Mucosa of rectum (tissue), 2 donors: ENCODE measurements at regions not wholly inside any gene's neighbourhood (a gene's known extent, or its start where the extent isn't known, plus 50 kb on each side); places are given as distances from the start of the nearest gene placed in this dataset.

Experiments used
- H3K27ac ChIP-seq, 2 donors: one replicate each; pipeline ENCODE4 v1.7.0; 2013; ENCODE audit warnings: inconsistent platforms in 2 of 2, low read depth in 2 of 2, low read length in 2 of 2
- H3K27me3 ChIP-seq, 2 donors: one replicate each; pipeline ENCODE4 v1.7.0; 2013; ENCODE audit warnings: low read length in 2 of 2; ENCODE audit not compliant: control insufficient read depth in 2 of 2, insufficient read depth in 2 of 2
- H3K36me3 ChIP-seq, 2 donors: one replicate each; pipeline ENCODE4 v1.7.0; 2013; ENCODE audit warnings: low read length in 2 of 2; ENCODE audit not compliant: control insufficient read depth in 2 of 2, insufficient read depth in 2 of 2
- H3K4me1 ChIP-seq, 2 donors: one replicate each; pipeline ENCODE4 v1.7.0; 2013; ENCODE audit warnings: low read length in 2 of 2, mild to moderate bottlenecking in 1 of 2; ENCODE audit not compliant: control insufficient read depth in 2 of 2, insufficient read depth in 2 of 2
- H3K4me3 ChIP-seq, 2 donors: one replicate each; pipeline ENCODE4 v1.7.0; 2013; ENCODE audit warnings: low read length in 2 of 2
- H3K9ac ChIP-seq, 2 donors: one replicate each; pipeline ENCODE4 v1.7.0; 2013; ENCODE audit warnings: low read length in 2 of 2, low read depth in 1 of 2, mild to moderate bottlenecking in 1 of 2
- H3K9me3 ChIP-seq, 2 donors: one replicate each; pipeline ENCODE4 v1.7.0; 2013; ENCODE audit warnings: low read length in 2 of 2; ENCODE audit not compliant: control insufficient read depth in 2 of 2
- donor health status: healthy.
- donor health status: Normal muscosa, but diverticular disease.

DNA sequence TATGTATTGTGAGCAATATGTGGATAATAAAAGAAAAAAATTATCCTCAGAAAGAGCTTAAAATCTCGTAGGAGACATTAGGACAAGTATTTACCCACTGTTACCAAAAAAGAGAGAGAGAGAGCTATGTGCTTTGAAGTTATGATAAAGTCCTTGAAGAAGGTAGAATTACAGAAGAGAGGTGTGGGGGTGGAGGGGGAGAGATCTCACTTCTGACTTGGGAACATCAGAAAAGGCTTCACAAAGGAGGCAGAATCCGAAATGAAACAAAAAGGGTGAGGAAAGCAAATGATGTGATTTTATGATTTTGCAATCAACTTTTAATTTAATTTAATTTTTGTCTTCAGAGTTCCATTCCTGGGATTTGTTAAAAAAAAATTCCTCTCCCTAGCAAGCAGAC, 311.8 kb upstream of the ATP2B1 start:
- no peak overlapping the region for H3K9ac ChIP-seq
- no peak overlapping the region for H3K27ac ChIP-seq
- H3K4me1 ChIP-seq = peaks cover 0 to 3% of the 10 kb centered on the region in 2 donors
- H3K9me3 ChIP-seq = no peaks in the 10 kb centered on the region
- H3K4me3 ChIP-seq = no peak overlapping the region
- H3K27me3 ChIP-seq = no peaks in the 10 kb centered on the region
- no peaks in the 10 kb centered on the region for H3K36me3 ChIP-seq

DNA sequence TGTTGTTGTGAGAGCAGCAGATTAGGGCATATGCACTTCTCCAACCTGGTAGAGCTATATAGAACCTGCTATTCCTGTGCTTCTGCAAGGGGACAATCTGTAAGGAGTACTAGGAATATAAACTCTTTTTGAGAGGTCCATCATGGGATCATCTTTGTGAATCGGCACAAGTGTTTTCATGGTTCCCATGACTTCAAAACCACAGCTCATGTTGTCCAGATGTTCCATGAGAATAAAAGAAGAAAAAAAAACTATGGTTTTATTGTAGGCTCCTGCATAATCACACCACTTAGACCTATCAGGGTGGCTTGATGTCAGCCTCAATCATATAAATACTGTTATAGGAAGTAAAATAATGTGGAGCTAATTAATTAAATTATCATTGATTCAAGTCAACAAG, 311.4 kb upstream of the ATP2B1 start:
- no peak overlapping the region for H3K4me3 ChIP-seq
- H3K36me3 ChIP-seq = no peaks in the 10 kb centered on the region
- no peaks in the 10 kb centered on the region for H3K27me3 ChIP-seq
- H3K27ac ChIP-seq = no peak overlapping the region
- H3K9ac ChIP-seq = no peak overlapping the region
- H3K4me1 ChIP-seq = peaks cover 0 to 3% of the 10 kb centered on the region in 2 donors
- H3K9me3 ChIP-seq = no peaks in the 10 kb centered on the region

DNA sequence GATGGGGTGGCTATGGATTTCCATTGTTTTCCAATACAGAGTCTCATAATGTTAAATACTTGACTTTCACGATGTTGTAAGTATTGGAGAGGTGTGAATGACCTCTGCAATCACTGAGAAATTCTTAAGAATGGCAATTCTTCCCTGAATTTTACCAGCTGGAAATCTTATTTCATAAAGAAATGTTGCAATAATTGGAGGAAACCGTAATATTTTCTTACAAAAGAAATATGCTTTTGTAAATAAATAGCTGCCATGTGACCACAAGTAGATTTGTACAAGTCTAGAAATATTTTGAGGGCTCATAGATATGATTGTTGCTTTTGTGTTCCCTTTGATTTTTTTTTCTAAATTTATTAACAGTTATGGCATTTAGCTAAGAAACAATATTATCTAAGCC, 308.7 kb upstream of the ATP2B1 start:
- no peak overlapping the region for H3K9ac ChIP-seq
- no peaks in the 10 kb centered on the region for H3K27me3 ChIP-seq
- no peaks in the 10 kb centered on the region for H3K9me3 ChIP-seq
- no peak overlapping the region for H3K27ac ChIP-seq
- no peak overlapping the region for H3K4me3 ChIP-seq
- peaks cover 0 to 3% of the 10 kb centered on the region in 2 donors for H3K4me1 ChIP-seq
- no peaks in the 10 kb centered on the region for H3K36me3 ChIP-seq

DNA sequence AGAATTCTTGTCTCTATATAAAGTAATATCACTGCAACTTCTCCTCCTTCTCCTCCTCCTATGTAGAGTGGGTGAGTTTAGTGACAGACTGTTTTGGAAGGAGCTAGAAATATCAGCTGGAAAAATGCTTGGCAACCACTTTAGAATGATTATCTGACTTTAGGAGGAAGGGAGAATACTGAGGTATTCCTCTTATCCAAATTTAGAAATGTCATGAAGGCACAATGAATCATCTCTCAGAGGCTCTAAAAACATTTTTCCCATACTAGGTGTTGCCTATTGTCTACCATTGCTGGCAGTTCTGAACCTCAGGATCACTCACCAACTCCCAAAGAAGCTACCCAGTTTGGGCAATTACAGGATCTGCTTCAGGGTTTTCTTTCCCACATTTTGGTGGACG, 306.6 kb upstream of the ATP2B1 start:
- H3K9ac ChIP-seq = no peak overlapping the region
- H3K9me3 ChIP-seq = no peaks in the 10 kb centered on the region
- H3K27ac ChIP-seq = no peak overlapping the region
- no peaks in the 10 kb centered on the region for H3K36me3 ChIP-seq
- no peaks in the 10 kb centered on the region for H3K4me1 ChIP-seq
- no peak overlapping the region for H3K4me3 ChIP-seq
- H3K27me3 ChIP-seq = no peaks in the 10 kb centered on the region

DNA sequence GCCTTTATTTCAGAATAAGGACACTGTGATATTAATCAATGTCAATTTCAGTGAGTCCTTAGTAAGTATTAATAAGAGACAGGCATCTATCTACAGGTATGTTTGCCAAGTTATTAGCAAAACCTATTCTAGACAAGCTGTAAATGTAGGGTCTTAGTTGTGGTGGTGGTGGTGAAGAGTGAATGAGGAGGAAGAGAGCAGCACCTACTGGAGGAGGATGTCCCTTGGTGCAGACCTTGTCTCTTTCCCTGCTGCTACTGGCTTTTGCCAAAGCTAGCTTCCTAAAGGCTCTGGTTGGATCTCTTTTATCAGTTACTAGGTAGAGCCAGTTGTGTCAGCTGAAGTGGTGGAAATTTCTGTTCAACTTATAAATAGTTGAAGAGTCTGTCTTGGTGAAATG, 304.8 kb upstream of the ATP2B1 start:
- Histone ChIP-seq H3K36me3 (no peaks in the 10 kb centered on the region), H3K4me1 (no peaks in the 10 kb centered on the region), H3K27ac (no peak overlapping the region), H3K9ac (no peak overlapping the region), H3K9me3 (no peaks in the 10 kb centered on the region), H3K27me3 (no peaks in the 10 kb centered on the region), H3K4me3 (no peak overlapping the region)

DNA sequence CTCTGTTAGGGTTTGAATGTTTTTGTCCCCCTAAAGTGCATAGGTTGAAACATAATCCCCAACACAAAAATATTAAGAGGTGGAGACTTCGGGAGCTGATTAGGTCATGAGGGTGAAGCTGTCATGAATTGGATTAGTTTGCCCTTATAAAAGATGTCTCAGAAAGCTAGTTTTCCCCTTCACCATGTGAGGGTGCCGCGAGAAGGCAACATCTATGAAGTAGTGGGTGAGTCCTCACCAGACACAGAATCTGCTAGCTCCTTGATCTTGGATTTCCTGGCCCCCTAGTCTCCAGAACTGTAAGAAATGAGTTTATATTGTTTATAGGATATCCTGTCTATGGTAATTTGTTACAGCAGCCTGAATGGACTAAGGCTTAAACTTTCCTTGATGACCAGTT, 301.5 kb upstream of the ATP2B1 start:
- no peak overlapping the region for H3K9ac ChIP-seq
- H3K36me3 ChIP-seq = no peaks in the 10 kb centered on the region
- no peaks in the 10 kb centered on the region for H3K27me3 ChIP-seq
- H3K9me3 ChIP-seq = no peaks in the 10 kb centered on the region
- no peak overlapping the region for H3K4me3 ChIP-seq
- H3K4me1 ChIP-seq = no peaks in the 10 kb centered on the region
- H3K27ac ChIP-seq = no peak overlapping the region

DNA sequence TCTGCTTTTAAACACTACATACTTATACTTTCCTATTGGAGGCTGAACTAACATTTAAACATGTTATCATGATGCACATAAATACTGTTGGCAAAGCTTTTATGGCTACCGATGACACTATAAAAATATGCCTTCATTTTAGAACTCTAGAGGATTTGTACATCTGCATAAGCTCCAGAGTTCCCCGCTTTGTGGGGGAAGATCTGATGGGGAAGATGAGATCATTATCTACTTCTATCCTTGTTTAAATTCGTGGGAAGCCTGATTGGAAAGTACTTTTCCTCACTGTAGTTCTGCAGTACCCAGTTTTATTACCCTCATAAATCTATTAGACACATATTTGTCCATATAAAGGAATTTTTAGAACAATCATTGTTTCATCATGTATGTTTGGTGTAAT, 299.6 kb upstream of the ATP2B1 start:
- no peak overlapping the region for H3K9ac ChIP-seq
- H3K36me3 ChIP-seq = no peaks in the 10 kb centered on the region
- no peaks in the 10 kb centered on the region for H3K4me1 ChIP-seq
- H3K9me3 ChIP-seq = no peaks in the 10 kb centered on the region
- H3K27me3 ChIP-seq = no peaks in the 10 kb centered on the region
- H3K4me3 ChIP-seq = no peak overlapping the region
- no peak overlapping the region for H3K27ac ChIP-seq

DNA sequence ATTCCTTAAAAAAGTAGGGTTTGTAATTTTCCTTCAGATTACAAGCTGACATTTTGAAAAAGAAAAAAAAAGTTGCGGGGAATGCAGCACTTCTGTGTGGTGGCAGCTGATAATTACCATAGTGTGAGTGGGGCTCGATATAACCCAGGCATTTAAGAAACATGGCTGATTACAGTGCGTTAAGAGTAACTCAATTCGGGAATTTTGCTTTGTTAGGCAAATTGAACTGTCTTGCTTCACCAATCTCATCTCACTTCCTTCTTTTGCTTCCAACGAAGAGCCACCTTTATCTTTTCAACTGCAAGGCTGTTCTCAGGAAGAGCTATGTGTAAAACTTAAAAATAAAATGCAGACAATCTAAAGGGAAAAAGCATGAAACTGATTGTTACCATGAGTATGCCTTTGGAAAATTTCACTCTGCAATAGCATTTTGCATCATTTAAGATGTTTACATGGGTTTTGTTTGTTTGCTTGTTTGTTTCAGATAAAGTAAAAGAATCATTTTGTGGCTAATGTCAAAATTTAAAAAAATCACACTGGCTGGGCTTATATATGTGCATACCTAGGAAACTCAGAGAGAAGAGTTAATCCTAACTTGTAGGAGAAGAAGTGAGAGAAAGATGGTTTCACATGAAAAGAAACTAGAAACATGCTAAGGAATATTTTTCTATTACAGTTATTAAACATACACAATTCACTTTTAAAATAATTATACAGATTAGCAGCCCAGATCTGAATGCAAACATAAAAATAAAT, 295.9 kb upstream of the ATP2B1 start:
- no peak overlapping the region for H3K9ac ChIP-seq
- no peak overlapping the region for H3K27ac ChIP-seq
- no peaks in the 10 kb centered on the region for H3K4me1 ChIP-seq
- no peaks in the 10 kb centered on the region for H3K36me3 ChIP-seq
- H3K4me3 ChIP-seq = no peak overlapping the region
- no peaks in the 10 kb centered on the region for H3K27me3 ChIP-seq
- H3K9me3 ChIP-seq = no peaks in the 10 kb centered on the region

DNA sequence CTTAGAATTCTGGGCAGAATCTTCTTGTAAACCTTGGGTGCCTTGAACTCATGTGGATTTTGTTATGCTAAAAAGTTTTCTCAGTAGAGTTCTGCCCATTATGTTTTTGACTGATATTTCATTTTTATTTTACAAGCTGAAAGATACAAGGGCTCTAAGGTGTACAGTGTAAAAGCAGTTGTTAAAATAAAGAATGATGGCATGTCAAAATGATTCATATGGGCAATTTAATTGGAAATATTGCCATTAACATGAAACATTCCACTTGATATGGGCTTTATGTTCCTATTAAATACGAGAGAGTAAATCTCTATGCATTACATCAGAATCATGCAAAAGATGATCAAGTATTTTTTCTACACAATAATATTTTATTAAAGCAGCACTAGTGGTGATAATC, 295.1 kb upstream of the ATP2B1 start:
- no peak overlapping the region for H3K9ac ChIP-seq
- no peak overlapping the region for H3K4me3 ChIP-seq
- H3K9me3 ChIP-seq = no peaks in the 10 kb centered on the region
- H3K27me3 ChIP-seq = no peaks in the 10 kb centered on the region
- no peaks in the 10 kb centered on the region for H3K36me3 ChIP-seq
- H3K4me1 ChIP-seq = no peaks in the 10 kb centered on the region
- H3K27ac ChIP-seq = no peak overlapping the region

DNA sequence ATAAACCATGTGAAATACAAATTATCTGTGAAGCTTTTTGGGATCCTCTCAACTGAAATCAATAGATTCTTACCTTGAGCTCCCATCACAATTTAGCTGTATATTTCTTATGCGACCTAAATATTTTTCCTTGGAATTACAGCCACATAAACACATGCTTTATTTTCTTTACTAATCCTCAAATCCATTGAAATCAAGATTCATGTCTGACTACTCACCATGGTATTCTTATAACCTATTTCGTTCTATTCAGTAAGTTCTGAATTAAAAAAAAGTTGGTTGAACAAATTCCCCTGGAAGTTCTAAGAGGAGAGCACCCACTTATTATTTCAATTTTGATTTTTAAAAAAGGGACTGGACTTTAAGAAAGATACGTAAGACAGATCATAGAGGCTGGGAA, 292.1 kb upstream of the ATP2B1 start:
- Histone ChIP-seq H3K36me3 (no peaks in the 10 kb centered on the region), H3K9me3 (no peaks in the 10 kb centered on the region), H3K27me3 (no peaks in the 10 kb centered on the region), H3K27ac (no peak overlapping the region), H3K9ac (no peak overlapping the region), H3K4me1 (no peaks in the 10 kb centered on the region), H3K4me3 (no peak overlapping the region)
